Smooth muscle cell (in vitro differentiated cells): ENCODE measurements at regions not wholly inside any gene's neighbourhood (a gene's known extent, or its start where the extent isn't known, plus 50 kb on each side); places are given as distances from the start of the nearest gene placed in this dataset.
A peak's percentile ranks its signal among the peaks of the same experiment; 100 is the strongest.

Experiments
- DNase-seq: peaks from one replicate; lab custom pipeline; 2025; ENCODE audit not compliant: unreplicated experiment; lab: John Stamatoyannopoulos, UW
- H2AFZ ChIP-seq: fragments of 200-600 bp; sonication (generic); 2 replicates; pipeline ENCODE4 v1.6.0; 2016; ENCODE audit warnings: antibody characterized with exemption, low read depth, mild to moderate bottlenecking
- H3F3A ChIP-seq: fragments of 200-600 bp; sonication (generic); 2 replicates; pipeline ENCODE4 v1.6.0; 2017; ENCODE audit warnings: antibody characterized with exemption, low read depth
- H3K27ac ChIP-seq: fragments of 200-600 bp; sonication (generic); 2 replicates; pipeline ENCODE4 v1.5.1; 2016; ENCODE audit warnings: low read depth, mild to moderate bottlenecking
- H3K27me3 ChIP-seq: fragments of 200-600 bp; sonication (generic); 2 replicates; pipeline ENCODE4 v1.6.1; 2016; ENCODE audit warnings: low read depth, mild to moderate bottlenecking
- H3K36me3 ChIP-seq: fragments of 200-600 bp; sonication (generic); 2 replicates; pipeline ENCODE4 v1.5.1; 2016; ENCODE audit warnings: low read depth
- H3K4me1 ChIP-seq: fragments of 200-600 bp; sonication (generic); 2 replicates; pipeline ENCODE4 v1.5.1; 2016; ENCODE audit warnings: low read depth
- H3K4me2 ChIP-seq: fragments of 200-600 bp; sonication (generic); 2 replicates; pipeline ENCODE4 v1.6.0; 2016; ENCODE audit warnings: mild to moderate bottlenecking
- H3K4me3 ChIP-seq: fragments of 200-600 bp; sonication (generic); 2 replicates; pipeline ENCODE4 v1.5.1; 2016; ENCODE audit warnings: mild to moderate bottlenecking
- H3K79me2 ChIP-seq: fragments of 200-600 bp; sonication (generic); 2 replicates; pipeline ENCODE4 v1.6.0; 2016; ENCODE audit warnings: low read depth, mild to moderate bottlenecking
- H3K9ac ChIP-seq: fragments of 200-600 bp; sonication (generic); 2 replicates; pipeline ENCODE4 v1.6.0; 2016; ENCODE audit warnings: low read depth
- H3K9me3 ChIP-seq: fragments of 200-600 bp; sonication (generic); replicated peaks from 2 replicates; pipeline ENCODE4 v1.5.1; 2016; ENCODE audit warnings: low read depth
- H4K20me1 ChIP-seq: fragments of 200-600 bp; sonication (generic); 2 replicates; pipeline ENCODE4 v1.6.0; 2016; ENCODE audit warnings: low read depth
- WGBS: methylation state at CpG from one replicate; pipeline ENCODE4 v1.1.7; 2016; ENCODE audit warnings: low lambda C conversion rate; 5-methylcytosine and 5-hydroxymethylcytosine counted together
- TF ChIP-seq, protein P1 (sequence below): fragments of 200-600 bp; sonication (generic); IDR thresholded peaks from 2 replicates; pipeline ENCODE4 v1.5.1; 2017; ENCODE audit warnings: borderline replicate concordance, mild to moderate bottlenecking, antibody characterized with exemption; ENCODE audit not compliant: insufficient read depth, poor library complexity, severe bottlenecking

- no peak for DNase-seq
- TF ChIP-seq, protein P1, sequence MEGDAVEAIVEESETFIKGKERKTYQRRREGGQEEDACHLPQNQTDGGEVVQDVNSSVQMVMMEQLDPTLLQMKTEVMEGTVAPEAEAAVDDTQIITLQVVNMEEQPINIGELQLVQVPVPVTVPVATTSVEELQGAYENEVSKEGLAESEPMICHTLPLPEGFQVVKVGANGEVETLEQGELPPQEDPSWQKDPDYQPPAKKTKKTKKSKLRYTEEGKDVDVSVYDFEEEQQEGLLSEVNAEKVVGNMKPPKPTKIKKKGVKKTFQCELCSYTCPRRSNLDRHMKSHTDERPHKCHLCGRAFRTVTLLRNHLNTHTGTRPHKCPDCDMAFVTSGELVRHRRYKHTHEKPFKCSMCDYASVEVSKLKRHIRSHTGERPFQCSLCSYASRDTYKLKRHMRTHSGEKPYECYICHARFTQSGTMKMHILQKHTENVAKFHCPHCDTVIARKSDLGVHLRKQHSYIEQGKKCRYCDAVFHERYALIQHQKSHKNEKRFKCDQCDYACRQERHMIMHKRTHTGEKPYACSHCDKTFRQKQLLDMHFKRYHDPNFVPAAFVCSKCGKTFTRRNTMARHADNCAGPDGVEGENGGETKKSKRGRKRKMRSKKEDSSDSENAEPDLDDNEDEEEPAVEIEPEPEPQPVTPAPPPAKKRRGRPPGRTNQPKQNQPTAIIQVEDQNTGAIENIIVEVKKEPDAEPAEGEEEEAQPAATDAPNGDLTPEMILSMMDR, result no peak
- Histone ChIP-seq H3K27me3 (no peaks in the 10 kb centered on the region), H3F3A (no peaks in the 10 kb centered on the region), H3K4me1 (no peaks in the 10 kb centered on the region), H3K9ac (no peak overlapping the region), H3K9me3 (peaks cover 5% of the 10 kb centered on the region), H3K27ac (peak overlapping the region; percentile 22), H4K20me1 (no peaks in the 10 kb centered on the region), H3K4me2 (peak overlapping the region; percentile 0), H3K36me3 (peaks cover 4% of the 10 kb centered on the region), H2AFZ (peak overlapping the region; percentile 3), H3K4me3 (no peak overlapping the region), H3K79me2 (no peaks in the 10 kb centered on the region)
- 54% methylated on average over 5 of the region's 5 CpGs for WGBS
Measured at GRCh38 chr1:208446271-208446691, 202.1 kb upstream of the PLXNA2 start.

GRCh38 chr1:208448425-208448824, 204.2 kb upstream of the PLXNA2 start:
- Histone ChIP-seq H2AFZ (no peak overlapping the region), H4K20me1 (no peaks in the 10 kb centered on the region), H3K36me3 (no peaks in the 10 kb centered on the region), H3F3A (no peaks in the 10 kb centered on the region), H3K4me2 (no peak overlapping the region), H3K4me1 (no peaks in the 10 kb centered on the region), H3K9ac (no peak overlapping the region), H3K27ac (no peak overlapping the region), H3K79me2 (no peaks in the 10 kb centered on the region), H3K27me3 (no peaks in the 10 kb centered on the region), H3K4me3 (no peak overlapping the region), H3K9me3 (no peaks in the 10 kb centered on the region)
- 89% methylated on average over 4 of the region's 4 CpGs for WGBS
- TF ChIP-seq, protein P1, result no peak
- DNase-seq, result no peak

DNA sequence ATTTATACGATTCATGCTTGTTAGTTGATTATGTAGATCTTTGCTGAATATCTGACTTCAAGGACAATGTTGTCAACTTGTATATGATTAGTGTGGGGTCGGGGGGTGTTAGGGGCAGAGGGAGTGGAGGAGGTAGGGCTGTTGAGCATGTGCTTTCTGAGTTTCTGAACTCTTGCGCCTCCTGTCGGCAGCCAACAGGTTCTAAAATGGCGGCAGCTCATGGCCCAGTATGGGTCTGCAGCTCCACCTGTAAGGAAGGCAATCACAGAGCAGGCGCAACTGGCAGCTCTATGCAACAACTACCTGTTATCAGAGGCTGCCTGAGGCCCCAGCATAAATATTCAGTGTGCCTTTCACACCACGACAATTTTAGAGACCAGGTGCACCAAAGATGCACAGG, 205.8 kb upstream of the PLXNA2 start:
- no peak overlapping the region for H3K4me3 ChIP-seq
- H2AFZ ChIP-seq, result peak overlapping the region; percentile 28
- TF ChIP-seq, protein P1, result no peak
- H3K27me3 ChIP-seq, result no peaks in the 10 kb centered on the region
- H3F3A ChIP-seq, result no peaks in the 10 kb centered on the region
- no peaks in the 10 kb centered on the region for H3K4me1 ChIP-seq
- no peak overlapping the region for H3K9ac ChIP-seq
- 93% methylated on average over 7 of the region's 7 CpGs for WGBS
- no peaks in the 10 kb centered on the region for H3K9me3 ChIP-seq
- no peaks in the 10 kb centered on the region for H3K79me2 ChIP-seq
- H3K27ac ChIP-seq, result no peak overlapping the region
- no peaks in the 10 kb centered on the region for H4K20me1 ChIP-seq
- no peak for DNase-seq
- no peaks in the 10 kb centered on the region for H3K36me3 ChIP-seq
- no peak overlapping the region for H3K4me2 ChIP-seq

DNA sequence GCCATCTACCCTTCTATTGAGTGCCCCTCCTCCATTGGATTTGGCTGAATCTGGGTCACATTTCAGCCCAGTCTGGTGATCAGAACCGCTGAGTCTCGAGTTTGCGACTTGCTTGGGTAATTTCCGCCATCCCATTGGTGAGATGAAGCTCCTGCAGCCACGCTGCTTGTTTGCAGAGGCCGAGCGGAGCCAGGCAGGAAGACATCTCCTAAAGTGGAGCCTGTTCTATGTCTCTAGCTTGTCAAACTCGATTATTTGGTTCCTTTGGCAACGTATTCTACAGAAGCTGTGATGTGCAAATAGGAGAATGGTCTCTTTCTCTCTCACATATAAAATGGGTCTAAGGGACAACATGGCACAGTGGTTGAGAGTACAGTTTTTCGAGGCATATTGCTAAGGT, 206.8 kb upstream of the PLXNA2 start:
- Histone ChIP-seq H3K4me3 (no peak overlapping the region), H3F3A (no peaks in the 10 kb centered on the region), H3K4me1 (no peaks in the 10 kb centered on the region), H2AFZ (peak overlapping the region; percentile 28), H3K27ac (peak overlapping the region; percentile 31), H3K36me3 (no peaks in the 10 kb centered on the region), H3K79me2 (no peaks in the 10 kb centered on the region), H3K27me3 (no peaks in the 10 kb centered on the region), H4K20me1 (no peaks in the 10 kb centered on the region), H3K9ac (no peak overlapping the region), H3K9me3 (no peaks in the 10 kb centered on the region), H3K4me2 (peak overlapping the region; percentile 14)
- no peak for DNase-seq
- TF ChIP-seq, protein P1, result no peak
- WGBS, result 44% methylated on average over 10 of the region's 10 CpGs
